NCI-H446 treated with DMSO at 0.1 percent for 48 hours (cell line): ENCODE measurements at regions not wholly inside any gene's neighbourhood (a gene's known extent, or its start where the extent isn't known, plus 50 kb on each side); places are given as distances from the start of the nearest gene placed in this dataset.

Source experiments
- DNase-seq: peaks from one replicate; lab custom pipeline; 2025; lab: John Stamatoyannopoulos, UW

GRCh38 chr18:51726614-51727013 is 529.1 kb upstream of the MEX3C start:
- peak; percentile 84 for DNase-seq

GRCh38 chr18:51727780-51728179 is 530.3 kb upstream of the MEX3C start:
- no peak for DNase-seq

- no peak for DNase-seq
These were observed 533.6 kb upstream of the MEX3C start for GRCh38 chr18:51731070-51731469.

GRCh38 chr18:51734576-51734975 is 537.1 kb upstream of the MEX3C start:
- DNase-seq = no peak

GRCh38 chr18:51739044-51739666 is 541.7 kb upstream of the MEX3C start:
- DNase-seq = no peak

- DNase-seq = no peak
These were observed 554.4 kb upstream of the MEX3C start for GRCh38 chr18:51751901-51752300.

- no peak for DNase-seq
These were observed 556.0 kb upstream of the MEX3C start for GRCh38 chr18:51753365-51754057.

- no peak for DNase-seq
These were observed 557.1 kb upstream of the MEX3C start for GRCh38 chr18:51754566-51754965.

GRCh38 chr18:51757255-51757924 is 559.9 kb upstream of the MEX3C start:
- no peak for DNase-seq

- no peak for DNase-seq
These were observed 564.9 kb upstream of the MEX3C start for GRCh38 chr18:51762373-51762772.

- no peak for DNase-seq
These were observed 568.3 kb upstream of the MEX3C start for GRCh38 chr18:51765606-51766360.

- DNase-seq = no peak
These were observed 569.8 kb upstream of the MEX3C start for GRCh38 chr18:51767293-51767692.

- DNase-seq = no peak
These were observed 561.9 kb upstream of the DCC start for GRCh38 chr18:51778115-51778514.

GRCh38 chr18:51789871-51790270 is 550.1 kb upstream of the DCC start:
- DNase-seq = no peak

GRCh38 chr18:51801514-51801913 is 538.5 kb upstream of the DCC start:
- DNase-seq = no peak

- no peak for DNase-seq
These were observed 537.2 kb upstream of the DCC start for GRCh38 chr18:51802569-51803428.

- no peak for DNase-seq
These were observed 532.7 kb upstream of the DCC start for GRCh38 chr18:51807336-51807735.

GRCh38 chr18:51811883-51812282 is 528.1 kb upstream of the DCC start:
- no peak for DNase-seq

GRCh38 chr18:51813740-51814139 is 526.3 kb upstream of the DCC start:
- DNase-seq = no peak

- no peak for DNase-seq
These were observed 518.4 kb upstream of the DCC start for GRCh38 chr18:51821610-51822009.

GRCh38 chr18:51824746-51825145 is 515.3 kb upstream of the DCC start:
- no peak for DNase-seq

GRCh38 chr18:51833850-51834249 is 506.1 kb upstream of the DCC start:
- DNase-seq = no peak
